ENCODE measurements at regions not wholly inside any gene's neighbourhood (a gene's known extent, or its start where the extent isn't known, plus 50 kb on each side); places are given as distances from the start of the nearest gene placed in this dataset.

GRCh38 chr5:34552686-34553085 lies 103.4 kb upstream of the RAI14 start (continued):
- peak; percentile 95 for TF ChIP-seq REST (IDR thresholded peaks at IDR 0.05; ENCODE audit: borderline replicate concordance)
- peak; percentile 85 for TF ChIP-seq REST (CRISPR knock-in tag; IDR thresholded peaks at IDR 0.05; ENCODE audit: low read depth)
- TF ChIP-seq ZNF324 (CRISPR knock-in tag; IDR thresholded peaks at IDR 0.05): no peak
- no peak for TF ChIP-seq ZNF41 (CRISPR knock-in tag; conservative IDR thresholded peaks at IDR 0.05)
- TF ChIP-seq CEBPB (tag; IDR thresholded peaks at IDR 0.05): no peak
- no peak for TF ChIP-seq ZNF561 (CRISPR knock-in tag; conservative IDR thresholded peaks at IDR 0.05)
- TF ChIP-seq NCOA1 (IDR thresholded peaks at IDR 0.05; ENCODE audit: low read depth): no peak
- TF ChIP-seq EGR1 (conservative IDR thresholded peaks at IDR 0.05): no peak
- no peak for TF ChIP-seq SIRT6 (IDR thresholded peaks at IDR 0.05; ENCODE audit: low read depth, low read length)
- TF ChIP-seq FOXJ2 (tag; IDR thresholded peaks at IDR 0.05): no peak
- no peak for TF ChIP-seq NFE2 (IDR thresholded peaks at IDR 0.05; ENCODE audit: low read depth)
- no peak for TF ChIP-seq ZNF239 (CRISPR knock-in tag; IDR thresholded peaks at IDR 0.05)

Data from K562 (cell line).